Esophagus squamous epithelium (tissue), 5 donors: ENCODE measurements at regions not wholly inside any gene's neighbourhood (a gene's known extent, or its start where the extent isn't known, plus 50 kb on each side); places are given as distances from the start of the nearest gene placed in this dataset.

Source experiments
- DNase-seq: peaks from one replicate; lab custom pipeline; 2025; lab: John Stamatoyannopoulos, UW
- H3K27ac ChIP-seq, 4 donors: fragments of 200-600 bp; sonication (generic); one replicate each; pipeline ENCODE4 v1.5.1; 2016 to 2019; ENCODE audit warnings: mild to moderate bottlenecking in 1 of 4
- H3K27me3 ChIP-seq, 4 donors: fragments of 200-600 bp; sonication (generic); 1 replicate in 3 of 4; 2 replicates in 1 of 4; pipeline versions ENCODE4 v1.5.1 to v1.6.0; 2017 to 2021; ENCODE audit warnings: antibody characterized with exemption in 1 of 4
- H3K36me3 ChIP-seq, 3 donors: fragments of 200-600 bp; sonication (generic); one replicate each; pipeline ENCODE4 v1.5.1; 2016 to 2019
- H3K4me1 ChIP-seq, 3 donors: fragments of 200-600 bp; sonication (generic); one replicate each; pipeline ENCODE4 v1.5.1; 2017 to 2019
- H3K4me3 ChIP-seq, 4 donors: fragments of 200-600 bp; sonication (generic); 1 replicate in 3 of 4; 2 replicates in 1 of 4; pipeline ENCODE4 v1.5.1; 2016 to 2019; ENCODE audit warnings: mild to moderate bottlenecking in 2 of 4, moderate library complexity in 1 of 4
- H3K9me3 ChIP-seq, 3 donors: fragments of 200-600 bp; sonication (generic); one replicate each; pipeline ENCODE4 v1.5.1; 2016 to 2019
- POLR2A ChIP-seq, 4 donors: fragments of 450-650 bp; IDR thresholded peaks; one replicate each; pipeline ENCODE4 v1.6.1; 2017; ENCODE audit warnings: antibody characterized with exemption in 4 of 4, mild to moderate bottlenecking in 4 of 4, moderate library complexity in 3 of 4
- WGBS, 2 donors: methylation state at CpG; one replicate each; pipeline ENCODE4 v1.1.5; 2018; 5-methylcytosine and 5-hydroxymethylcytosine counted together
- intact Hi-C: fragments of 100-400 bp; cut with DNase I; formaldehyde crosslinking; loops from one replicate; pipeline ENCODE4 v1.15.0; 2022
- TF ChIP-seq, protein P1 (sequence below), 6 experiments: fragments of 450-650 bp in 4 of 6; fragments of 200-600 bp in 2 of 6; sonication (generic) in 2 of 6; IDR thresholded peaks; one replicate each; pipeline ENCODE4 v1.5.1; 2016 to 2019; ENCODE audit warnings: antibody characterized with exemption in 6 of 6, mild to moderate bottlenecking in 4 of 6, moderate library complexity in 4 of 6
- donor health status: DM: yes; HTN: yes; CAD: no.

GRCh38 chr11:27280140-27280539 is 82.9 kb downstream of the CCDC34 start:
- no peaks in the 10 kb centered on the region for H3K9me3 ChIP-seq
- WGBS, 2 donors = 65 to 74% methylated on average over 3 of the region's 3 CpGs
- no peak for DNase-seq
- H3K27me3 ChIP-seq = peaks cover 0 to 6% (median 0%) of the 10 kb centered on the region in 4 donors
- H3K4me3 ChIP-seq = no peak overlapping the region
- H3K27ac ChIP-seq = no peak overlapping the region
- intact Hi-C loops = no loop called here
- TF ChIP-seq, protein P1, sequence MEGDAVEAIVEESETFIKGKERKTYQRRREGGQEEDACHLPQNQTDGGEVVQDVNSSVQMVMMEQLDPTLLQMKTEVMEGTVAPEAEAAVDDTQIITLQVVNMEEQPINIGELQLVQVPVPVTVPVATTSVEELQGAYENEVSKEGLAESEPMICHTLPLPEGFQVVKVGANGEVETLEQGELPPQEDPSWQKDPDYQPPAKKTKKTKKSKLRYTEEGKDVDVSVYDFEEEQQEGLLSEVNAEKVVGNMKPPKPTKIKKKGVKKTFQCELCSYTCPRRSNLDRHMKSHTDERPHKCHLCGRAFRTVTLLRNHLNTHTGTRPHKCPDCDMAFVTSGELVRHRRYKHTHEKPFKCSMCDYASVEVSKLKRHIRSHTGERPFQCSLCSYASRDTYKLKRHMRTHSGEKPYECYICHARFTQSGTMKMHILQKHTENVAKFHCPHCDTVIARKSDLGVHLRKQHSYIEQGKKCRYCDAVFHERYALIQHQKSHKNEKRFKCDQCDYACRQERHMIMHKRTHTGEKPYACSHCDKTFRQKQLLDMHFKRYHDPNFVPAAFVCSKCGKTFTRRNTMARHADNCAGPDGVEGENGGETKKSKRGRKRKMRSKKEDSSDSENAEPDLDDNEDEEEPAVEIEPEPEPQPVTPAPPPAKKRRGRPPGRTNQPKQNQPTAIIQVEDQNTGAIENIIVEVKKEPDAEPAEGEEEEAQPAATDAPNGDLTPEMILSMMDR (IDR thresholded peaks at IDR 0.05) = no peak
- TF ChIP-seq POLR2A (IDR thresholded peaks at IDR 0.05) = no peak
- H3K4me1 ChIP-seq = peaks cover 0 to 17% (median 14%) of the 10 kb centered on the region in 3 donors
- no peaks in the 10 kb centered on the region for H3K36me3 ChIP-seq

DNA sequence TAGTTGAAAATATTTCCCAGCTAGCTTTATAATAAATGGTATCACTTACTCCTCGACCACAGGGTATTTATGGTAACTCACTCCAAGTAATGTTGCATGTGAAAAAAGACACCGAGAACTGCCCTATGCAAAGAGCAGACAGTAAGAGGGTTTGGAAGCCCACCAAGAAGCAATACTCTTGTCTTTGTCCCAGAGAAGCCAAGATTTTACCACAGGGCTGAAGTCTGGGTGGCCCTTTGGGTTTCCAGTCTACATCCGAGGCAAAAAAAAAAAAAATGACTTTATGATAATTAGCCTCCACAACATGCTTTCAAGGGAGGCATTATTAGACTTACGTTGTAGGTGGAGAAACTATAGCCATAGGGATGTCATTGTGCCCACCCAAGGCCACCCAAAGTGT is 83.6 kb downstream of the CCDC34 start:
- H3K4me1 ChIP-seq = peaks cover 0 to 17% (median 14%) of the 10 kb centered on the region in 3 donors
- H3K9me3 ChIP-seq = no peaks in the 10 kb centered on the region
- H3K4me3 ChIP-seq = no peak overlapping the region
- no peaks in the 10 kb centered on the region for H3K36me3 ChIP-seq
- H3K27ac ChIP-seq = no peak overlapping the region
- 68 to 71% methylated on average over 4 of the region's 4 CpGs for WGBS, 2 donors
- TF ChIP-seq POLR2A (IDR thresholded peaks at IDR 0.05) = no peak
- TF ChIP-seq, protein P1 (IDR thresholded peaks at IDR 0.05) = no peak
- peaks cover 0 to 8% (median 0%) of the 10 kb centered on the region in 4 donors for H3K27me3 ChIP-seq
- no peak for DNase-seq
- intact Hi-C loops = no loop called here

- intact Hi-C loops = no loop called here
- H3K4me3 ChIP-seq = no peak overlapping the region
- DNase-seq = no peak
- H3K27me3 ChIP-seq = peaks cover 0 to 16% (median 0%) of the 10 kb centered on the region in 4 donors
- no peak overlapping the region for H3K27ac ChIP-seq
- H3K36me3 ChIP-seq = no peaks in the 10 kb centered on the region
- TF ChIP-seq, protein P1 (IDR thresholded peaks at IDR 0.05) = no peak
- no peak for TF ChIP-seq POLR2A (IDR thresholded peaks at IDR 0.05)
- peaks cover 0 to 14% (median 13%) of the 10 kb centered on the region in 3 donors for H3K4me1 ChIP-seq
- WGBS, 2 donors = 67% methylated on average over 1 of the region's 1 CpG; no CpG with 5 or more reads in 1 of the 2 donors
- peaks cover 0 to 5% (median 0%) of the 10 kb centered on the region in 3 donors for H3K9me3 ChIP-seq
These were observed 85.2 kb downstream of the CCDC34 start for GRCh38 chr11:27277843-27278242.

DNA sequence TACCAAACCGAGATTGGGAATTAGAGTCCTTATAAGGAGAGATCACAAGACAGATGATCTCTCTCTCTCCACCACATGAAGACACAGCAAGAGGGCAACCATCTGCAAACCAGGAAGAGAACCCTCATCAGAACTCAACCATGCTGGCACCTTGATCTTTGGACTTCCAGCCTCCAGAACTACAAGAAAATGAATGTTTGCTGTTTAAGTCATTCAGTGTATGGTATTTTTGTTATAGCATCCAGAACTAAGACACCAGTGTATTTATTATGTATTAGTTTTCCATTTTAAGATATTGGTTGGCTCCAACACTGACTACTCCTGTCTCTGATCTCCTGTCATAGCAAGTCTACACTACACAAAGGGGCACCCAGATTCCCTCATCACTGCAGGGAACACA is 86.9 kb downstream of the CCDC34 start:
- no peak for TF ChIP-seq POLR2A (IDR thresholded peaks at IDR 0.05)
- TF ChIP-seq, protein P1 (IDR thresholded peaks at IDR 0.05) = no peak
- Histone ChIP-seq H3K27me3 (peaks cover 0 to 16% (median 0%) of the 10 kb centered on the region in 4 donors), H3K4me1 (no peaks in the 10 kb centered on the region), H3K4me3 (no peak overlapping the region), H3K27ac (no peak overlapping the region), H3K9me3 (peaks cover 0 to 5% (median 0%) of the 10 kb centered on the region in 3 donors), H3K36me3 (no peaks in the 10 kb centered on the region)
- no peak for DNase-seq
- 56 to 64% methylated on average over 1 of the region's 1 CpG for WGBS, 2 donors
- intact Hi-C loops = no loop called here

GRCh38 chr11:27274854-27275395 is 88.1 kb downstream of the CCDC34 start:
- no peaks in the 10 kb centered on the region for H3K4me1 ChIP-seq
- no peak overlapping the region for H3K27ac ChIP-seq
- DNase-seq = no peak
- no peaks in the 10 kb centered on the region for H3K36me3 ChIP-seq
- intact Hi-C loops = no loop called here
- peaks cover 0 to 16% (median 0%) of the 10 kb centered on the region in 4 donors for H3K27me3 ChIP-seq
- H3K4me3 ChIP-seq = no peak overlapping the region
- TF ChIP-seq, protein P1 (IDR thresholded peaks at IDR 0.05) = no peak
- no peak for TF ChIP-seq POLR2A (IDR thresholded peaks at IDR 0.05)
- H3K9me3 ChIP-seq = peaks cover 0 to 5% (median 0%) of the 10 kb centered on the region in 3 donors
